ENCODE measurements at regions not wholly inside any gene's neighbourhood (a gene's known extent, or its start where the extent isn't known, plus 50 kb on each side); places are given as distances from the start of the nearest gene placed in this dataset.

DNA sequence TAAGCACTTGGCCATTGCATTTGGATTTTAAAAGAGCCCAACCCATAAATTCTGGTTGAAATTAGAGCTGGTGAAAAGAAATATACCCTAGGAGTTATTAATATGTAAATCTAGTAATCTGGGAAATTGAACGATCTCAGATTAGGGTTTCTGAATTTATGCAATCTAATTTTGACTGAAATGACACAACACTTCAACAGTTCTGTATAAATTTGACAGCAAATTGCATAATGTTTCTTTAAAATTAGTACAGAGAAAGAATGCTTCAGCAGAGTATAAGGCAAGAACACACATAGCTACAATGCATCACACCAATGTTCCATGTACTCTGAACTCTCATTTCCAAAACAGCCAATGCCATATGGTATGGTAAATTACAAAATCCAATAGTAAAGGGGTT is 201.5 kb upstream of the ITGA4 start:
- TF ChIP-seq TCF7L2 (IDR thresholded peaks at IDR 0.05; ENCODE audit: borderline replicate concordance, extremely low read depth, insufficient read depth, insufficient read length) (no peak), EZH2 (IDR thresholded peaks at IDR 0.05) (no peak), ATF3 (IDR thresholded peaks at IDR 0.05) (no peak), CEBPB (IDR thresholded peaks at IDR 0.05; ENCODE audit: low read depth) (no peak), EGR1 (IDR thresholded peaks at IDR 0.05; ENCODE audit: low read depth) (no peak), SIN3A (IDR thresholded peaks at IDR 0.05; ENCODE audit: low read depth) (no peak), SP1 (IDR thresholded peaks at IDR 0.05; ENCODE audit: low read depth) (no peak), RAD21 (IDR thresholded peaks at IDR 0.05; ENCODE audit: low read depth) (no peak), ZBTB33 (IDR thresholded peaks at IDR 0.05; ENCODE audit: extremely low read depth, insufficient replicate concordance, low read length) (no peak), YY1 (IDR thresholded peaks at IDR 0.05; ENCODE audit: extremely low read depth, insufficient replicate concordance, low read depth, low read length) (no peak), JUND (IDR thresholded peaks at IDR 0.05) (no peak), ELF1 (IDR thresholded peaks at IDR 0.05; ENCODE audit: borderline replicate concordance, low read depth) (no peak), EZH2phosphoT487 (IDR thresholded peaks at IDR 0.05; ENCODE audit: borderline replicate concordance) (no peak), ZFX (IDR thresholded peaks at IDR 0.05) (no peak), SRF (IDR thresholded peaks at IDR 0.05; ENCODE audit: low read depth) (no peak), ZNF274 (IDR thresholded peaks at IDR 0.05; ENCODE audit: low read depth, low read length) (no peak), FOSL1 (IDR thresholded peaks at IDR 0.05; ENCODE audit: low read depth) (no peak), POLR2A (IDR thresholded peaks at IDR 0.05; ENCODE audit: borderline replicate concordance, extremely low read depth, insufficient read depth, insufficient read length) (no peak), REST (IDR thresholded peaks at IDR 0.05; ENCODE audit: low read depth) (no peak)
- TF ChIP-seq, protein P1, sequence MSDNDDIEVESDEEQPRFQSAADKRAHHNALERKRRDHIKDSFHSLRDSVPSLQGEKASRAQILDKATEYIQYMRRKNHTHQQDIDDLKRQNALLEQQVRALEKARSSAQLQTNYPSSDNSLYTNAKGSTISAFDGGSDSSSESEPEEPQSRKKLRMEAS (IDR thresholded peaks at IDR 0.05), result no peak
- ATAC-seq, result no peak
- H3K4me1 ChIP-seq (ENCODE audit: control insufficient read depth in 1 of 2, insufficient read depth in 2 of 2, low read length in 2 of 2), result no peaks in the 10 kb centered on the region
- H3K4me3 ChIP-seq (replicated peaks in 1 of 2; ENCODE audit: low read depth in 1 of 2, low read length in 2 of 2), result no peak overlapping the region
- no peaks in the 10 kb centered on the region for H4K20me1 ChIP-seq (ENCODE audit: insufficient read depth)
- no peaks in the 10 kb centered on the region for H3K9me2 ChIP-seq (ENCODE audit: insufficient read depth)
- H3K36me3 ChIP-seq (ENCODE audit: control insufficient read depth in 1 of 2, insufficient read depth in 2 of 2, low read length in 2 of 2), result no peaks in the 10 kb centered on the region
- ChIA-PET POLR2A (no interaction called here), RAD21 (ENCODE audit: low non-redundant PET in 1 of 2, low total read pairs in 2 of 2, uncharacterized antibody in 2 of 2, unreplicated experiment in 2 of 2) (no interaction called here), CTCF (no interaction called here)
- no peak overlapping the region for H3K9ac ChIP-seq (ENCODE audit: low read length)
- DNase-seq (ENCODE audit: low read depth, low spot score), result no peak
- no peak overlapping the region for H3K4me2 ChIP-seq (ENCODE audit: low read length)
- no TSS peak for BruUV-seq (replicated peaks)
- H3K27me3 ChIP-seq (ENCODE audit: insufficient read depth, low read length), result no peaks in the 10 kb centered on the region
- H3K79me2 ChIP-seq (ENCODE audit: insufficient read depth, low read length), result no peaks in the 10 kb centered on the region
- intact Hi-C loops (cut with micrococcal nuclease), result no loop called here
- H3K27ac ChIP-seq (ENCODE audit: low read depth, low read length), result no peak overlapping the region
- H3K9me3 ChIP-seq (ENCODE audit: control insufficient read depth in 1 of 2, insufficient read depth in 1 of 2, low read depth in 1 of 2, low read length in 2 of 2), result no peaks in the 10 kb centered on the region
- no peak overlapping the region for H2AFZ ChIP-seq (ENCODE audit: low read depth, low read length, poor library complexity, severe bottlenecking)

Measured in HCT116 (cell line).